ENCODE measurements at regions not wholly inside any gene's neighbourhood (a gene's known extent, or its start where the extent isn't known, plus 50 kb on each side); places are given as distances from the start of the nearest gene placed in this dataset.

DNA sequence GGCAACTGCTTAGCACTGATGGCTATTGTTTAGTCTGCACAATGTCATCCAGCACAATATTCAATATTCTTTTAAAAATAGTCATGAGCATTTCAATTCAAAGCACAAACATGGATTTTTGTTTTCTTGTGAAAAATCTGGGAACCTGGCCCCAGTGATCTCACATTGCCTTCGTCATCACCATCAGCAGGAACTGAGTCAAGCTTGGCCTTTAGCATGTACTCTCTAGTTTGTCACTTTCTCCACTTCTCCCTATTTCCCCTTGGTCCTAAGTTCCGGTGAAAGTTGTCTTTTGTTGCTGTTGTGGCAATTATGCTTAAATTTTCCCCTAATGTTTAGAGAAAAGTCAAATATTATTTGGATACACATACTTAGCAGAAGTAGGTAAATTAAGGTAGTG is 252.9 kb upstream of the SORCS1 start:
- TF ChIP-seq POLR2A (IDR thresholded peaks at IDR 0.05) (no peak), EP300 (IDR thresholded peaks at IDR 0.05) (no peak), POLR2AphosphoS5 (IDR thresholded peaks at IDR 0.05) (no peak)
- TF ChIP-seq, protein P1, sequence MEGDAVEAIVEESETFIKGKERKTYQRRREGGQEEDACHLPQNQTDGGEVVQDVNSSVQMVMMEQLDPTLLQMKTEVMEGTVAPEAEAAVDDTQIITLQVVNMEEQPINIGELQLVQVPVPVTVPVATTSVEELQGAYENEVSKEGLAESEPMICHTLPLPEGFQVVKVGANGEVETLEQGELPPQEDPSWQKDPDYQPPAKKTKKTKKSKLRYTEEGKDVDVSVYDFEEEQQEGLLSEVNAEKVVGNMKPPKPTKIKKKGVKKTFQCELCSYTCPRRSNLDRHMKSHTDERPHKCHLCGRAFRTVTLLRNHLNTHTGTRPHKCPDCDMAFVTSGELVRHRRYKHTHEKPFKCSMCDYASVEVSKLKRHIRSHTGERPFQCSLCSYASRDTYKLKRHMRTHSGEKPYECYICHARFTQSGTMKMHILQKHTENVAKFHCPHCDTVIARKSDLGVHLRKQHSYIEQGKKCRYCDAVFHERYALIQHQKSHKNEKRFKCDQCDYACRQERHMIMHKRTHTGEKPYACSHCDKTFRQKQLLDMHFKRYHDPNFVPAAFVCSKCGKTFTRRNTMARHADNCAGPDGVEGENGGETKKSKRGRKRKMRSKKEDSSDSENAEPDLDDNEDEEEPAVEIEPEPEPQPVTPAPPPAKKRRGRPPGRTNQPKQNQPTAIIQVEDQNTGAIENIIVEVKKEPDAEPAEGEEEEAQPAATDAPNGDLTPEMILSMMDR (IDR thresholded peaks at IDR 0.05) = no peak

Data from upper lobe of left lung (tissue), 4 donors.